OCI-LY7 (cell line): ENCODE measurements at regions not wholly inside any gene's neighbourhood (a gene's known extent, or its start where the extent isn't known, plus 50 kb on each side); places are given as distances from the start of the nearest gene placed in this dataset.
"Not testable (repeated sequence)": the region's sequence is repeated elsewhere in the genome, so short reads cannot be mapped to it uniquely, and the experiment has no call there.

Experiments
- BruUV-seq: library from RNA; stranded (reverse); fragments of 400-500 nt; replicated peaks from 2 replicates; lab custom pipeline; 2021; lab: Mats Ljungman, UMichigan
- CTCF ChIA-PET: fragments of 300-600 bp; sonication (Branson Sonifier 250); formaldehyde crosslinking; loops from one replicate; lab custom pipeline; 2022; ENCODE audit warnings: antibody characterized with exemption; ENCODE audit not compliant: unreplicated experiment; lab: Charles Lee
- POLR2A ChIA-PET: fragments of 300-600 bp; sonication (Branson Sonifier 250); formaldehyde crosslinking; loops from one replicate; lab custom pipeline; 2022; ENCODE audit warnings: antibody characterized with exemption; lab: Charles Lee
- DNase-seq: peaks from one replicate; pipeline ENCODE4 v3.0.0-alpha.2; 2015; ENCODE audit warnings: low spot score
- H2AFZ ChIP-seq: fragments of 200-600 bp; sonication (generic), shearing (Covaris generic); 2 replicates; pipeline ENCODE4 v1.6.1; 2014; ENCODE audit warnings: mild to moderate bottlenecking, antibody characterized with exemption, low read length, moderate library complexity
- H3K27ac ChIP-seq: fragments of 200-600 bp; sonication (generic); 2 replicates; pipeline ENCODE4 v1.5.1; 2014; ENCODE audit warnings: mixed run types, low read depth, mild to moderate bottlenecking, moderate library complexity, low read length, inconsistent platforms; ENCODE audit not compliant: poor library complexity, severe bottlenecking
- H3K36me3 ChIP-seq: fragments of 200-600 bp; sonication (generic); 2 replicates; pipeline ENCODE4 v1.6.1; 2014; ENCODE audit warnings: mild to moderate bottlenecking, antibody characterized with exemption, low read length, moderate library complexity, mixed read lengths; ENCODE audit not compliant: insufficient read depth
- H3K4me1 ChIP-seq: fragments of 200-600 bp; sonication (generic); 2 replicates; pipeline ENCODE4 v1.5.1; 2014; ENCODE audit warnings: mild to moderate bottlenecking, low read length; ENCODE audit not compliant: insufficient read depth, poor library complexity, severe bottlenecking
- H3K4me2 ChIP-seq: fragments of 200-600 bp; sonication (generic); 2 replicates; pipeline ENCODE4 v1.6.1; 2014; ENCODE audit warnings: mild to moderate bottlenecking, low read length
- H3K4me3 ChIP-seq: fragments of 200-600 bp; sonication (generic); 2 replicates; pipeline ENCODE4 v1.5.1; 2014; ENCODE audit warnings: mild to moderate bottlenecking, low read depth, low read length; ENCODE audit not compliant: poor library complexity, severe bottlenecking
- H3K79me2 ChIP-seq: fragments of 200-600 bp; sonication (generic); 2 replicates; pipeline ENCODE4 v1.6.1; 2016; ENCODE audit warnings: low read depth, mild to moderate bottlenecking, low read length, moderate library complexity, mixed read lengths; ENCODE audit not compliant: insufficient read depth
- H3K9me2 ChIP-seq: fragments of 200-600 bp; sonication (generic); 2 replicates; pipeline ENCODE4 v1.6.1; 2016; ENCODE audit warnings: mild to moderate bottlenecking, low read length, mixed read lengths; ENCODE audit not compliant: insufficient read depth
- H3K9me3 ChIP-seq: fragments of 200-600 bp; sonication (generic); 2 replicates; pipeline ENCODE4 v1.6.1; 2014; ENCODE audit warnings: mild to moderate bottlenecking, mixed run types, low read length, mixed read lengths
- H4K20me1 ChIP-seq: fragments of 200-600 bp; sonication (generic); 2 replicates; pipeline ENCODE4 v1.6.1; 2014; ENCODE audit warnings: mild to moderate bottlenecking, antibody characterized with exemption, low read length, moderate library complexity, mixed read lengths; ENCODE audit not compliant: insufficient read depth
- CTCF ChIP-seq: fragments of 200-600 bp; sonication (generic); conservative IDR thresholded peaks from 2 replicates; pipeline ENCODE4 v1.5.1; 2014; ENCODE audit warnings: mild to moderate bottlenecking, antibody characterized with exemption, low read length, moderate library complexity, mixed read lengths
- EZH2phosphoT487 ChIP-seq: fragments of 200-600 bp; sonication (generic); IDR thresholded peaks from 2 replicates; pipeline ENCODE4 v1.6.1; 2018; ENCODE audit warnings: low read depth, borderline replicate concordance, mild to moderate bottlenecking, mixed run types, antibody characterized with exemption, low read length, moderate library complexity, mixed read lengths
- intact Hi-C: fragments of 100-400 bp; cut with micrococcal nuclease; formaldehyde crosslinking; loops from one replicate; pipeline ENCODE4 v1.10.0; 2022; ENCODE audit not compliant: unreplicated experiment

GRCh38 chr14:106196459-106196858, 670.1 kb downstream of the TMEM121 start:
- H2AFZ ChIP-seq, CTCF ChIA-PET, H4K20me1 ChIP-seq, H3K9me3 ChIP-seq, H3K9me2 ChIP-seq, POLR2A ChIA-PET, BruUV-seq, intact Hi-C loops: not testable (repeated sequence)
- Histone ChIP-seq H3K27ac (peak overlapping the region; percentile 99), H3K4me1 (peaks cover 27% of the 10 kb centered on the region), H3K79me2 (peaks cover 39% of the 10 kb centered on the region), H3K36me3 (peaks cover 38% of the 10 kb centered on the region), H3K4me2 (peak overlapping the region; percentile 80), H3K4me3 (peak overlapping the region; percentile 86)
- peak; percentile 82 for DNase-seq
- peak; percentile 65 for TF ChIP-seq CTCF

- H3K4me3 ChIP-seq, H3K9me2 ChIP-seq, H4K20me1 ChIP-seq, intact Hi-C loops, H3K9me3 ChIP-seq, DNase-seq, CTCF ChIA-PET, H2AFZ ChIP-seq, BruUV-seq, POLR2A ChIA-PET: not testable (repeated sequence)
- peaks cover 38% of the 10 kb centered on the region for H3K36me3 ChIP-seq
- peaks cover 33% of the 10 kb centered on the region for H3K79me2 ChIP-seq
- H3K27ac ChIP-seq = peak overlapping the region; percentile 39
- peaks cover 19% of the 10 kb centered on the region for H3K4me1 ChIP-seq
- H3K4me2 ChIP-seq = peak overlapping the region; percentile 67; the same call in 1 of the 2 replicates
These were observed 670.9 kb downstream of the TMEM121 start for GRCh38 chr14:106197264-106197663.

GRCh38 chr14:106199097-106199496, 672.7 kb downstream of the TMEM121 start:
- H4K20me1 ChIP-seq = no peaks in the 10 kb centered on the region
- H3K4me1 ChIP-seq = peaks cover 10% of the 10 kb centered on the region
- DNase-seq = no peak
- H3K4me3 ChIP-seq = no peak overlapping the region
- H2AFZ ChIP-seq = no peak overlapping the region
- peaks cover 14% of the 10 kb centered on the region for H3K79me2 ChIP-seq
- no peak for TF ChIP-seq CTCF
- no peak for TF ChIP-seq EZH2phosphoT487
- H3K9me3 ChIP-seq = no peaks in the 10 kb centered on the region
- POLR2A ChIA-PET = no interaction called here
- no peaks in the 10 kb centered on the region for H3K9me2 ChIP-seq
- H3K36me3 ChIP-seq = peaks cover 36% of the 10 kb centered on the region
- H3K4me2 ChIP-seq = no peak overlapping the region
- BruUV-seq = no TSS peak
- intact Hi-C loops = no loop called here
- CTCF ChIA-PET = no interaction called here
- H3K27ac ChIP-seq = no peak overlapping the region
